GM12878 (cell line): ENCODE measurements at regions not wholly inside any gene's neighbourhood (a gene's known extent, or its start where the extent isn't known, plus 50 kb on each side); places are given as distances from the start of the nearest gene placed in this dataset.

Experiments used
- ATAC-seq: fragments of 200-7000 bp; cut with Tn5 transposase; 3 replicates; pipeline ENCODE4 v1.9.1; 2020; ENCODE audit warnings: mild to moderate bottlenecking, moderate library complexity
- BruUV-seq: library from RNA; stranded (reverse); fragments of 400-500 nt; replicated peaks from 2 replicates; lab custom pipeline; 2021; lab: Mats Ljungman, UMichigan
- CTCF ChIA-PET: fragments of 300-600 bp; sonication (Branson Sonifier 250); formaldehyde crosslinking; extraction: SDS; loops from one replicate; lab custom pipeline; 2021; ENCODE audit warnings: inconsistent platforms; lab: Yijun Ruan, JAX
- POLR2A ChIA-PET: fragments of 350-600 bp; formaldehyde crosslinking; extraction: SDS; loops from one replicate; lab custom pipeline; 2021; ENCODE audit warnings: inconsistent platforms; lab: Charles Lee
- RAD21 ChIA-PET: fragments of 300-600 bp; sonication (Branson Sonifier 250); formaldehyde crosslinking; loops from one replicate; lab custom pipeline; 2023; ENCODE audit warnings: antibody characterized with exemption; ENCODE audit not compliant: unreplicated experiment; lab: Charles Lee
- SMC1A ChIA-PET: fragments of 300-600 bp; sonication (Branson Sonifier 250); formaldehyde crosslinking; loops from one replicate; lab custom pipeline; 2023; ENCODE audit not compliant: unreplicated experiment, uncharacterized antibody; lab: Charles Lee
- DNase-seq: peaks from one replicate; pipeline ENCODE4 v3.0.0-alpha.2; 2011; ENCODE audit warnings: low read depth, low spot score
- FAIRE-seq: peaks from 3 replicates; lab custom pipeline; 2011; peaks lifted over from hg19 to GRCh38; lab: Jason Lieb, UNC
- H2AFZ ChIP-seq: 2 replicates; pipeline ENCODE4 v1.6.0; 2011; ENCODE audit warnings: low read depth, low read length, control low read depth; ENCODE audit not compliant: control insufficient read depth
- H3K27ac ChIP-seq: 2 replicates; pipeline ENCODE4 v1.5.1; 2011; ENCODE audit warnings: control low read depth; ENCODE audit not compliant: control insufficient read depth, insufficient read depth
- H3K27me3 ChIP-seq, 2 experiments: replicated peaks in 1 of 2; 2 replicates each; pipeline versions ENCODE4 v1.6.0 to v1.6.1; 2011; ENCODE audit warnings: low read length in 1 of 2; ENCODE audit not compliant: control insufficient read depth in 2 of 2, insufficient read depth in 2 of 2
- H3K36me3 ChIP-seq, 2 experiments: 2 replicates each; pipeline ENCODE4 v1.5.1; 2011; ENCODE audit warnings: low read length in 1 of 2; ENCODE audit not compliant: control insufficient read depth in 2 of 2, insufficient read depth in 2 of 2
- H3K4me1 ChIP-seq: 2 replicates; pipeline ENCODE4 v1.6.1; 2011; ENCODE audit warnings: mild to moderate bottlenecking, low read length, moderate library complexity, mixed read lengths; ENCODE audit not compliant: control insufficient read depth, insufficient read depth
- H3K4me2 ChIP-seq: 2 replicates; pipeline ENCODE4 v1.6.0; 2011; ENCODE audit warnings: control low read depth; ENCODE audit not compliant: control insufficient read depth, insufficient read depth
- H3K4me3 ChIP-seq: fragments of 200-600 bp; sonication (generic); 2 replicates; pipeline ENCODE4 v1.5.1; 2016
- H3K79me2 ChIP-seq: 2 replicates; pipeline ENCODE4 v1.6.0; 2011; ENCODE audit warnings: low read length; ENCODE audit not compliant: control insufficient read depth, insufficient read depth
- H3K9ac ChIP-seq: 2 replicates; pipeline ENCODE4 v1.8.0; 2011; ENCODE audit warnings: low read length, control low read depth, mixed read lengths; ENCODE audit not compliant: control insufficient read depth, insufficient read depth
- H3K9me3 ChIP-seq: replicated peaks from 3 replicates; pipeline ENCODE4 v1.5.1; 2011; ENCODE audit warnings: mild to moderate bottlenecking, low read length; ENCODE audit not compliant: control insufficient read depth, insufficient read depth
- H4K20me1 ChIP-seq: 2 replicates; pipeline ENCODE4 v1.6.0; 2011; ENCODE audit not compliant: control insufficient read depth, insufficient read depth
- ASH2L ChIP-seq: fragments of 300-600, 200-600 bp; sonication (generic); IDR thresholded peaks from 2 replicates; pipeline ENCODE4 v1.6.1; 2017; ENCODE audit warnings: low read depth, mild to moderate bottlenecking, borderline replicate concordance
- BRCA1 ChIP-seq: IDR thresholded peaks from 2 replicates; pipeline ENCODE4 v1.6.1; 2011; ENCODE audit warnings: low read depth, low read length, improper control_type of control experiment
- CREM ChIP-seq: IDR thresholded peaks from 2 replicates; pipeline ENCODE4 v1.6.1; 2014; ENCODE audit warnings: antibody characterized with exemption, low read depth
- GABPA ChIP-seq: IDR thresholded peaks from 2 replicates; pipeline ENCODE4 v1.6.1; 2014; ENCODE audit warnings: antibody characterized with exemption, low read depth, mild to moderate bottlenecking, inconsistent platforms
- HDGF ChIP-seq: fragments of 450-650 bp; IDR thresholded peaks from 2 replicates; pipeline ENCODE4 v1.6.1; 2016; ENCODE audit warnings: antibody characterized with exemption
- KAT2A ChIP-seq: conservative IDR thresholded peaks from 2 replicates; pipeline ENCODE4 v1.6.1; 2011; ENCODE audit warnings: low read depth, low read length; ENCODE audit not compliant: control insufficient read depth
- NRF1 ChIP-seq: conservative IDR thresholded peaks from 2 replicates; pipeline ENCODE4 v1.6.1; 2011; ENCODE audit warnings: mild to moderate bottlenecking, low read depth, low read length, improper control_type of control experiment
- POLR2AphosphoS2 ChIP-seq: IDR thresholded peaks from 2 replicates; pipeline ENCODE4 v1.6.1; 2011; ENCODE audit warnings: low read depth, mild to moderate bottlenecking, low read length, improper control_type of control experiment, moderate library complexity
- POU2F2 ChIP-seq: IDR thresholded peaks from 3 replicates; pipeline ENCODE4 v1.6.1; 2011; ENCODE audit warnings: low read depth, mild to moderate bottlenecking, low read length, borderline replicate concordance
- RAD51 ChIP-seq: fragments of 450-650 bp; IDR thresholded peaks from 2 replicates; pipeline ENCODE4 v1.6.1; 2016; ENCODE audit warnings: moderate library complexity, mild to moderate bottlenecking, inconsistent platforms
- SIN3A ChIP-seq: IDR thresholded peaks from 2 replicates; pipeline ENCODE4 v1.6.1; 2012; ENCODE audit warnings: low read depth, low read length, improper control_type of control experiment
- SPI1 ChIP-seq: IDR thresholded peaks from 2 replicates; pipeline ENCODE4 v1.6.1; 2011; ENCODE audit warnings: low read depth, mild to moderate bottlenecking, low read length, moderate library complexity, borderline replicate concordance; ENCODE audit not compliant: insufficient read depth
- SUZ12 ChIP-seq: fragments of 200-600 bp; sonication (generic); IDR thresholded peaks from one replicate; pipeline ENCODE4 v1.6.1; 2018; ENCODE audit warnings: antibody characterized with exemption, mild to moderate bottlenecking; ENCODE audit not compliant: unreplicated experiment
- ZBED1 ChIP-seq: IDR thresholded peaks from 2 replicates; pipeline ENCODE4 v1.6.1; 2016; ENCODE audit warnings: borderline replicate concordance
- ZNF207 ChIP-seq: fragments of 450-650 bp; IDR thresholded peaks from 2 replicates; pipeline ENCODE4 v1.6.1; 2014; ENCODE audit warnings: antibody characterized with exemption, mild to moderate bottlenecking, borderline replicate concordance
- ZNF24 ChIP-seq: fragments of 450-650 bp; IDR thresholded peaks from 2 replicates; pipeline ENCODE4 v1.6.1; 2017; ENCODE audit warnings: antibody characterized with exemption, mild to moderate bottlenecking
- WGBS: methylation state at CpG from one replicate; pipeline ENCODE4 v1.1.6; 2016; ENCODE audit warnings: low lambda C conversion rate; ENCODE audit not compliant: insufficient replicate concordance, insufficient coverage; ENCODE audit errors: missing lambda C conversion rate; 5-methylcytosine and 5-hydroxymethylcytosine counted together
- in situ Hi-C: fragments of 300-500 bp; cut with MboI; formaldehyde crosslinking; loops from 9 replicates; pipeline ENCODE4 v1.14.3; 2018; ENCODE audit warnings: mixed read lengths
- intact Hi-C: fragments of 100-400 bp; cut with micrococcal nuclease; formaldehyde crosslinking; loops from one replicate; pipeline ENCODE4 v1.14.2; 2022; ENCODE audit not compliant: unreplicated experiment
- TF ChIP-seq, protein P1 (sequence below): fragments of 450-650 bp; IDR thresholded peaks from 2 replicates; pipeline ENCODE4 v1.6.1; 2018; ENCODE audit warnings: borderline replicate concordance, mild to moderate bottlenecking; ENCODE audit not compliant: partially characterized antibody
- TF ChIP-seq, protein P2 (sequence below): fragments of 450-650 bp; IDR thresholded peaks from 2 replicates; pipeline ENCODE4 v1.6.1; 2016; ENCODE audit warnings: mild to moderate bottlenecking

DNA sequence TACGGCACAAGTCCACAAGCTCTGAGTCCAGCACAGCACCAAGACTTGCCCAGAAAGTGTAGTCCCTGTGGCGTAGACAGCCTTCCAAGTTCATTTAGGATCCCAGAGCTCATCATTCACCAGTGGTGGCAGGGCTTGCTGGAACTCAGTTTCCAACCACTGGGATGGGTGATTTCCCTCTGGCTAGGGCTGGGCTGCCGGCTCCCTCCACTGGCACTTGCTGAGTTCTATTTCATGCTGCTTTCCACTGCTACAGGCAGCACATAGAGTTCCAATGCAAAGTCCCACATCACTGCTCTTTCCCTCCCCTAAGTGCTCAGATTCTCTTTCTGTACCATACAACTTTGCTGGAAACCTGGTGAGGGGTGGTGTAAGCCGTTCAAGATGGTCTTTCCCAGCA is 510.3 kb upstream of the TMPRSS15 start:
- Histone ChIP-seq H4K20me1 (no peaks in the 10 kb centered on the region), H3K27ac (no peak overlapping the region), H3K9ac (no peak overlapping the region), H3K9me3 (no peaks in the 10 kb centered on the region; the same call in 2 of the 3 replicates), H3K79me2 (no peaks in the 10 kb centered on the region), H3K27me3 (no peaks in the 10 kb centered on the region), H3K4me1 (no peaks in the 10 kb centered on the region), H3K4me3 (no peak overlapping the region), H3K4me2 (no peak overlapping the region), H2AFZ (no peak overlapping the region), H3K36me3 (no peaks in the 10 kb centered on the region)
- RAD21 ChIA-PET: no interaction called here
- CTCF ChIA-PET: interaction anchor here (1.0 kb wide), 1 partner anchor 37 kb away, joined by 3 read pairs; no protein-coding TSS in a partner anchor
- in situ Hi-C loops (no loop called here), intact Hi-C loops (no loop called here)
- SMC1A ChIA-PET: no interaction called here
- DNase-seq: no peak
- POLR2A ChIA-PET: no interaction called here
- 14% methylated on average over 4 of the region's 4 CpGs for WGBS
- no peak for ATAC-seq
- TF ChIP-seq POLR2AphosphoS2 (no peak), ZNF24 (no peak), CREM (no peak), ZNF207 (no peak), BRCA1 (no peak), HDGF (no peak), POU2F2 (no peak), KAT2A (no peak), ASH2L (no peak), RAD51 (no peak), NRF1 (no peak), SUZ12 (no peak), SPI1 (no peak), SIN3A (no peak), GABPA (no peak), ZBED1 (no peak)
- TF ChIP-seq, protein P1, sequence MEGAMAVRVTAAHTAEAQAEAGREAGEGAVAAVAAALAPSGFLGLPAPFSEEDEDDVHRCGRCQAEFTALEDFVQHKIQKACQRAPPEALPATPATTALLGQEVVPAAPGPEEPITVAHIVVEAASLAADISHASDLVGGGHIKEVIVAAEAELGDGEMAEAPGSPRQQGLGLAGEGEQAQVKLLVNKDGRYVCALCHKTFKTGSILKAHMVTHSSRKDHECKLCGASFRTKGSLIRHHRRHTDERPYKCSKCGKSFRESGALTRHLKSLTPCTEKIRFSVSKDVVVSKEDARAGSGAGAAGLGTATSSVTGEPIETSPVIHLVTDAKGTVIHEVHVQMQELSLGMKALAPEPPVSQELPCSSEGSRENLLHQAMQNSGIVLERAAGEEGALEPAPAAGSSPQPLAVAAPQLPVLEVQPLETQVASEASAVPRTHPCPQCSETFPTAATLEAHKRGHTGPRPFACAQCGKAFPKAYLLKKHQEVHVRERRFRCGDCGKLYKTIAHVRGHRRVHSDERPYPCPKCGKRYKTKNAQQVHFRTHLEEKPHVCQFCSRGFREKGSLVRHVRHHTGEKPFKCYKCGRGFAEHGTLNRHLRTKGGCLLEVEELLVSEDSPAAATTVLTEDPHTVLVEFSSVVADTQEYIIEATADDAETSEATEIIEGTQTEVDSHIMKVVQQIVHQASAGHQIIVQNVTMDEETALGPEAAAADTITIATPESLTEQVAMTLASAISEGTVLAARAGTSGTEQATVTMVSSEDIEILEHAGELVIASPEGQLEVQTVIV: no peak
- TF ChIP-seq, protein P2, sequence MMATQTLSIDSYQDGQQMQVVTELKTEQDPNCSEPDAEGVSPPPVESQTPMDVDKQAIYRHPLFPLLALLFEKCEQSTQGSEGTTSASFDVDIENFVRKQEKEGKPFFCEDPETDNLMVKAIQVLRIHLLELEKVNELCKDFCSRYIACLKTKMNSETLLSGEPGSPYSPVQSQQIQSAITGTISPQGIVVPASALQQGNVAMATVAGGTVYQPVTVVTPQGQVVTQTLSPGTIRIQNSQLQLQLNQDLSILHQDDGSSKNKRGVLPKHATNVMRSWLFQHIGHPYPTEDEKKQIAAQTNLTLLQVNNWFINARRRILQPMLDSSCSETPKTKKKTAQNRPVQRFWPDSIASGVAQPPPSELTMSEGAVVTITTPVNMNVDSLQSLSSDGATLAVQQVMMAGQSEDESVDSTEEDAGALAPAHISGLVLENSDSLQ: no peak
- BruUV-seq: no TSS peak
- no peak for FAIRE-seq
